Mesenchymal stem cell (in vitro differentiated cells and primary cell): ENCODE measurements at regions not wholly inside any gene's neighbourhood (a gene's known extent, or its start where the extent isn't known, plus 50 kb on each side); places are given as distances from the start of the nearest gene placed in this dataset.

ENCODE experiments used
- DNase-seq: peaks from one replicate; pipeline ENCODE4 v3.0.0-alpha.2; 2013
- H2AFZ ChIP-seq: one replicate; pipeline ENCODE4 v1.6.1; 2013; ENCODE audit warnings: low read depth, mild to moderate bottlenecking, control low read depth, inconsistent platforms, low read length, moderate library complexity
- H2AK5ac ChIP-seq: 2 replicates; pipeline ENCODE4 v1.6.1; 2013; ENCODE audit warnings: low read length, moderate library complexity, mild to moderate bottlenecking, inconsistent platforms; ENCODE audit not compliant: severe bottlenecking
- H2BK120ac ChIP-seq: one replicate; pipeline ENCODE4 v1.6.1; 2013; ENCODE audit warnings: low read depth, mild to moderate bottlenecking, inconsistent platforms, low read length, moderate library complexity
- H2BK12ac ChIP-seq, 2 experiments: one replicate each; pipeline ENCODE4 v1.6.1; 2013; ENCODE audit warnings: inconsistent platforms in 2 of 2, low read length in 2 of 2, mild to moderate bottlenecking in 2 of 2, moderate library complexity in 2 of 2, control low read depth in 1 of 2
- H2BK15ac ChIP-seq: one replicate; pipeline ENCODE4 v1.6.1; 2013; ENCODE audit warnings: mild to moderate bottlenecking, low read depth, inconsistent platforms; ENCODE audit not compliant: poor library complexity, severe bottlenecking
- H2BK5ac ChIP-seq: 2 replicates; pipeline ENCODE4 v1.6.1; 2013; ENCODE audit warnings: low read depth, mild to moderate bottlenecking, low read length, control low read depth, inconsistent platforms; ENCODE audit not compliant: poor library complexity, severe bottlenecking
- H3K14ac ChIP-seq, 2 experiments: one replicate each; pipeline ENCODE4 v1.6.1; 2013; ENCODE audit warnings: inconsistent platforms in 2 of 2, low read length in 2 of 2, control low read depth in 1 of 2, mild to moderate bottlenecking in 1 of 2, moderate library complexity in 1 of 2
- H3K18ac ChIP-seq, 2 experiments: one replicate each; pipeline ENCODE4 v1.6.1; 2013; ENCODE audit warnings: inconsistent platforms in 2 of 2, low read length in 2 of 2, control low read depth in 1 of 2, low read depth in 1 of 2, mild to moderate bottlenecking in 1 of 2
- H3K23ac ChIP-seq, 2 experiments: one replicate each; pipeline ENCODE4 v1.6.1; 2013; ENCODE audit warnings: inconsistent platforms in 2 of 2, low read length in 2 of 2, mild to moderate bottlenecking in 2 of 2, moderate library complexity in 2 of 2, control low read depth in 1 of 2
- H3K27ac ChIP-seq: 2 replicates; pipeline ENCODE4 v1.5.1; 2013; ENCODE audit warnings: mild to moderate bottlenecking, moderate library complexity, low read length, control low read depth, inconsistent platforms; ENCODE audit not compliant: poor library complexity, severe bottlenecking
- H3K27me3 ChIP-seq, 2 experiments: 2 replicates each; pipeline versions ENCODE4 v1.6.1 to v1.7.0; 2013; ENCODE audit warnings: low read length in 2 of 2, mild to moderate bottlenecking in 2 of 2, moderate library complexity in 2 of 2, control low read depth in 1 of 2, inconsistent platforms in 1 of 2; ENCODE audit not compliant: control insufficient read depth in 1 of 2, insufficient read depth in 1 of 2
- H3K36me3 ChIP-seq, 2 experiments: 2 replicates each; pipeline versions ENCODE4 v1.6.1 to v1.7.0; 2013; ENCODE audit warnings: low read length in 2 of 2, control low read depth in 1 of 2, inconsistent platforms in 1 of 2, low read depth in 1 of 2, mild to moderate bottlenecking in 1 of 2; ENCODE audit not compliant: insufficient read depth in 2 of 2, control insufficient read depth in 1 of 2
- H3K4ac ChIP-seq, 2 experiments: one replicate each; pipeline ENCODE4 v1.6.1; 2013; ENCODE audit warnings: inconsistent platforms in 2 of 2, low read length in 2 of 2, mild to moderate bottlenecking in 2 of 2, moderate library complexity in 2 of 2, control low read depth in 1 of 2, low read depth in 1 of 2
- H3K4me1 ChIP-seq: 2 replicates; pipeline ENCODE4 v1.6.1; 2013; ENCODE audit warnings: low read depth, low read length, control low read depth; ENCODE audit not compliant: control insufficient read depth, insufficient read depth
- H3K4me2 ChIP-seq: 2 replicates; pipeline ENCODE4 v1.6.1; 2013; ENCODE audit warnings: low read length, mild to moderate bottlenecking, inconsistent platforms; ENCODE audit not compliant: poor library complexity, severe bottlenecking
- H3K4me3 ChIP-seq, 2 experiments: 2 replicates each; pipeline versions ENCODE4 v1.5.1 to v1.7.0; 2013; ENCODE audit warnings: low read length in 2 of 2, mild to moderate bottlenecking in 2 of 2, control low read depth in 1 of 2, low read depth in 1 of 2; ENCODE audit not compliant: insufficient read depth in 1 of 2
- H3K79me1 ChIP-seq: replicated peaks from 2 replicates; pipeline ENCODE4 v1.6.1; 2013; ENCODE audit warnings: mild to moderate bottlenecking, control low read depth, low read length, inconsistent platforms; ENCODE audit not compliant: poor library complexity, severe bottlenecking
- H3K9ac ChIP-seq: 2 replicates; pipeline ENCODE4 v1.7.0; 2013; ENCODE audit warnings: mild to moderate bottlenecking, low read length, moderate library complexity
- H3K9me3 ChIP-seq: 2 replicates; pipeline ENCODE4 v1.7.0; 2013; ENCODE audit warnings: mild to moderate bottlenecking, low read length; ENCODE audit not compliant: control insufficient read depth
- H4K8ac ChIP-seq: one replicate; pipeline ENCODE4 v1.6.1; 2013; ENCODE audit warnings: inconsistent platforms, mild to moderate bottlenecking, low read length, moderate library complexity
- H4K91ac ChIP-seq: one replicate; pipeline ENCODE4 v1.6.1; 2013; ENCODE audit warnings: mild to moderate bottlenecking, low read length, inconsistent platforms
- WGBS: methylation state at CpG from one replicate; pipeline ENCODE4 v1.1.7; 2013; ENCODE audit warnings: mixed read lengths; 5-methylcytosine and 5-hydroxymethylcytosine counted together

GRCh38 chr1:53402891-53403655 is 56.1 kb upstream of the DMRTB1 start:
- no peak overlapping the region for H3K23ac ChIP-seq
- H3K18ac ChIP-seq: no peak overlapping the region
- no peak overlapping the region for H2BK5ac ChIP-seq
- H3K27me3 ChIP-seq: peaks cover 0 to 52% of the 10 kb centered on the region in 2 experiments
- H3K36me3 ChIP-seq: no peaks in the 10 kb centered on the region
- no peak overlapping the region for H4K8ac ChIP-seq
- no peaks in the 10 kb centered on the region for H3K9me3 ChIP-seq
- peaks cover 5% of the 10 kb centered on the region for H3K4me1 ChIP-seq
- no peak overlapping the region for H4K91ac ChIP-seq
- WGBS: 85% methylated on average over 10 of the region's 10 CpGs
- no peak overlapping the region for H3K4me2 ChIP-seq
- no peak overlapping the region for H3K27ac ChIP-seq
- DNase-seq: no peak
- no peak overlapping the region for H2BK120ac ChIP-seq
- H2AK5ac ChIP-seq: no peak overlapping the region
- no peaks in the 10 kb centered on the region for H3K79me1 ChIP-seq
- H3K4me3 ChIP-seq: no peak overlapping the region
- no peak overlapping the region for H3K4ac ChIP-seq
- H3K9ac ChIP-seq: no peak overlapping the region
- no peak overlapping the region for H2BK12ac ChIP-seq
- H2BK15ac ChIP-seq: no peak overlapping the region
- H3K14ac ChIP-seq: no peak overlapping the region
- H2AFZ ChIP-seq: no peak overlapping the region

GRCh38 chr1:53405737-53406136 is 53.5 kb upstream of the DMRTB1 start:
- 91% methylated on average over 7 of the region's 7 CpGs for WGBS
- Histone ChIP-seq H2BK5ac (no peak overlapping the region), H3K36me3 (no peaks in the 10 kb centered on the region), H3K27ac (no peak overlapping the region), H3K79me1 (no peaks in the 10 kb centered on the region), H2BK120ac (no peak overlapping the region), H3K4me2 (no peak overlapping the region), H3K18ac (no peak overlapping the region), H3K4me3 (no peak overlapping the region), H2AK5ac (no peak overlapping the region), H3K27me3 (peaks cover 0 to 52% of the 10 kb centered on the region in 2 experiments), H2BK12ac (no peak overlapping the region), H4K8ac (no peak overlapping the region), H3K23ac (no peak overlapping the region), H3K4me1 (peaks cover 11% of the 10 kb centered on the region), H2AFZ (no peak overlapping the region), H2BK15ac (no peak overlapping the region), H3K9ac (no peak overlapping the region), H3K9me3 (no peaks in the 10 kb centered on the region), H3K14ac (no peak overlapping the region), H4K91ac (no peak overlapping the region), H3K4ac (no peak overlapping the region)
- DNase-seq: no peak

- peaks cover 9% of the 10 kb centered on the region for H3K4me1 ChIP-seq
- no peaks in the 10 kb centered on the region for H3K79me1 ChIP-seq
- H2AFZ ChIP-seq: no peak overlapping the region
- no peaks in the 10 kb centered on the region for H3K9me3 ChIP-seq
- no peaks in the 10 kb centered on the region for H3K36me3 ChIP-seq
- no peak overlapping the region for H3K9ac ChIP-seq
- H3K27ac ChIP-seq: no peak overlapping the region
- H3K4me2 ChIP-seq: no peak overlapping the region
- no peak overlapping the region for H2BK12ac ChIP-seq
- no peak overlapping the region for H4K8ac ChIP-seq
- H3K23ac ChIP-seq: no peak overlapping the region
- H3K4me3 ChIP-seq: no peak overlapping the region
- WGBS: 71% methylated on average over 4 of the region's 4 CpGs
- DNase-seq: no peak
- no peak overlapping the region for H4K91ac ChIP-seq
- no peak overlapping the region for H2BK5ac ChIP-seq
- no peak overlapping the region for H3K18ac ChIP-seq
- H2AK5ac ChIP-seq: no peak overlapping the region
- H3K27me3 ChIP-seq: peaks cover 0 to 52% of the 10 kb centered on the region in 2 experiments
- H2BK15ac ChIP-seq: no peak overlapping the region
- no peak overlapping the region for H3K4ac ChIP-seq
- H2BK120ac ChIP-seq: no peak overlapping the region
- H3K14ac ChIP-seq: no peak overlapping the region
Measured at GRCh38 chr1:53406551-53407235, 52.5 kb upstream of the DMRTB1 start.

GRCh38 chr1:53408013-53408754 is 51.0 kb upstream of the DMRTB1 start:
- no peak overlapping the region for H3K27ac ChIP-seq
- no peaks in the 10 kb centered on the region for H3K79me1 ChIP-seq
- peaks cover 18% of the 10 kb centered on the region for H3K4me1 ChIP-seq
- no peak overlapping the region for H2BK120ac ChIP-seq
- no peak overlapping the region for H4K91ac ChIP-seq
- no peak overlapping the region for H3K4ac ChIP-seq
- DNase-seq: peak; percentile 12
- H3K14ac ChIP-seq: no peak overlapping the region
- H2AFZ ChIP-seq: no peak overlapping the region
- no peak overlapping the region for H2BK5ac ChIP-seq
- no peak overlapping the region for H3K18ac ChIP-seq
- H3K4me3 ChIP-seq: no peak overlapping the region
- no peak overlapping the region for H2BK12ac ChIP-seq
- H3K9me3 ChIP-seq: no peaks in the 10 kb centered on the region
- H4K8ac ChIP-seq: no peak overlapping the region
- no peak overlapping the region for H2BK15ac ChIP-seq
- 78% methylated on average over 4 of the region's 6 CpGs for WGBS
- H3K23ac ChIP-seq: no peak overlapping the region
- H3K9ac ChIP-seq: no peak overlapping the region
- H2AK5ac ChIP-seq: no peak overlapping the region
- H3K36me3 ChIP-seq: no peaks in the 10 kb centered on the region
- no peak overlapping the region for H3K4me2 ChIP-seq
- H3K27me3 ChIP-seq: peaks cover 0 to 42% of the 10 kb centered on the region in 2 experiments
